ENCODE measurements at regions not wholly inside any gene's neighbourhood (a gene's known extent, or its start where the extent isn't known, plus 50 kb on each side); places are given as distances from the start of the nearest gene placed in this dataset.

DNA sequence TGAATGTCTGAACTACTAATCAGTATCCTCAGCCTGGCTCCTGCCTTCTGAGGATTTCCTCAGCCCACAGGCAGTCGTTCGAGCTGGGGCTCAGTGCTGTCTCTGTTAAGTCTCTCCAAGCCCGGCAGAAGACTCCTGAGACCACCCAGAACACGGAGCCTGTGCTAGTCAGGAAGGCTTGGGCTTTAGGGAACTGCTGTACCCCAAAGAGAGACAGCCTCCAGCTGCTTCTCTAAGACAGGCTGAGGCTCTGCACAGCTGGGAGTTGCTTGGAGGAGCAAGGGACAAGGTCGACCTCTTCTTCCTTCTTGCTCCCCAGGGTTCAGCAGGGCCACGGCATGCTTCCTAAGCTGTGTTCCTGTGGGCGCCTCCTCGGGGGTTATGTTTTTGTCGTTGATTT is 283.4 kb upstream of the MYT1L start:
- H3K9me3 ChIP-seq (ENCODE audit: insufficient read depth in 2 of 2, low read depth in 1 of 2, low read length in 1 of 2): peaks cover 0 to 2% of the 10 kb centered on the region in 2 experiments; a peak in 1 of 4 replicates
- no peak overlapping the region for H3K14ac ChIP-seq (ENCODE audit: insufficient read length)
- H3K23me2 ChIP-seq (ENCODE audit: low read depth, low read length): peaks cover 3% of the 10 kb centered on the region; the same call in 1 of the 2 replicates
- H2BK5ac ChIP-seq (ENCODE audit: low read depth, low read length): no peak overlapping the region
- H4K91ac ChIP-seq (replicated peaks; ENCODE audit: insufficient read length, low read length): no peak overlapping the region
- no peak overlapping the region for H3K27ac ChIP-seq (ENCODE audit: low read depth, low read length)
- no peak for DNase-seq (ENCODE audit: low read depth in 1 of 2, low spot score in 2 of 2)
- TF ChIP-seq CEBPB (IDR thresholded peaks at IDR 0.05; ENCODE audit: low read depth, low read length): no peak
- TF ChIP-seq POU5F1 (IDR thresholded peaks at IDR 0.05; ENCODE audit: low read depth, low read length): no peak
- TF ChIP-seq SP2 (IDR thresholded peaks at IDR 0.05; ENCODE audit: low read length): no peak
- TF ChIP-seq RFX5 (IDR thresholded peaks at IDR 0.05; ENCODE audit: borderline replicate concordance, low read depth, low read length): no peak
- TF ChIP-seq, protein P1, sequence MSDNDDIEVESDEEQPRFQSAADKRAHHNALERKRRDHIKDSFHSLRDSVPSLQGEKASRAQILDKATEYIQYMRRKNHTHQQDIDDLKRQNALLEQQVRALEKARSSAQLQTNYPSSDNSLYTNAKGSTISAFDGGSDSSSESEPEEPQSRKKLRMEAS (IDR thresholded peaks at IDR 0.05): no peak
- TF ChIP-seq YY1 (IDR thresholded peaks at IDR 0.05; ENCODE audit: low read depth, low read length): no peak
- TF ChIP-seq, protein P2, sequence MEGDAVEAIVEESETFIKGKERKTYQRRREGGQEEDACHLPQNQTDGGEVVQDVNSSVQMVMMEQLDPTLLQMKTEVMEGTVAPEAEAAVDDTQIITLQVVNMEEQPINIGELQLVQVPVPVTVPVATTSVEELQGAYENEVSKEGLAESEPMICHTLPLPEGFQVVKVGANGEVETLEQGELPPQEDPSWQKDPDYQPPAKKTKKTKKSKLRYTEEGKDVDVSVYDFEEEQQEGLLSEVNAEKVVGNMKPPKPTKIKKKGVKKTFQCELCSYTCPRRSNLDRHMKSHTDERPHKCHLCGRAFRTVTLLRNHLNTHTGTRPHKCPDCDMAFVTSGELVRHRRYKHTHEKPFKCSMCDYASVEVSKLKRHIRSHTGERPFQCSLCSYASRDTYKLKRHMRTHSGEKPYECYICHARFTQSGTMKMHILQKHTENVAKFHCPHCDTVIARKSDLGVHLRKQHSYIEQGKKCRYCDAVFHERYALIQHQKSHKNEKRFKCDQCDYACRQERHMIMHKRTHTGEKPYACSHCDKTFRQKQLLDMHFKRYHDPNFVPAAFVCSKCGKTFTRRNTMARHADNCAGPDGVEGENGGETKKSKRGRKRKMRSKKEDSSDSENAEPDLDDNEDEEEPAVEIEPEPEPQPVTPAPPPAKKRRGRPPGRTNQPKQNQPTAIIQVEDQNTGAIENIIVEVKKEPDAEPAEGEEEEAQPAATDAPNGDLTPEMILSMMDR (IDR thresholded peaks at IDR 0.05; ENCODE audit: control extremely low read depth in 1 of 3, insufficient read depth in 1 of 3, low read depth in 1 of 3, low read length in 3 of 3): no peak
- TF ChIP-seq SP1 (IDR thresholded peaks at IDR 0.05; ENCODE audit: low read depth, low read length): no peak
- no peak overlapping the region for H4K5ac ChIP-seq (ENCODE audit: insufficient read length, low read depth, low read length)
- 0 out of 2 replicates have a peak overlapping the region, but pooled peaks have one; percentile 38 for H4K8ac ChIP-seq (ENCODE audit: extremely low read depth, insufficient read depth, low read length)
- H2BK120ac ChIP-seq (replicated peaks; ENCODE audit: low read depth, low read length): no peak overlapping the region
- H2BK20ac ChIP-seq (ENCODE audit: low read length): no peak overlapping the region
- no peak overlapping the region for H3K56ac ChIP-seq (replicated peaks; ENCODE audit: insufficient read length, low read depth, low read length)
- H3K4ac ChIP-seq (replicated peaks; ENCODE audit: insufficient read length, low read depth, low read length): no peak overlapping the region
- H3K23ac ChIP-seq (ENCODE audit: insufficient read length): no peak overlapping the region
- no peak overlapping the region for H3K4me3 ChIP-seq (ENCODE audit: extremely low read depth in 1 of 4, insufficient read depth in 2 of 4, low read depth in 3 of 4, low read length in 4 of 4)
- H2BK12ac ChIP-seq (ENCODE audit: low read depth, low read length): no peak overlapping the region
- H2BK15ac ChIP-seq (ENCODE audit: low read length): no peak overlapping the region
- H4K20me1 ChIP-seq (replicated peaks in 1 of 2; ENCODE audit: control insufficient read depth in 1 of 2, insufficient read depth in 2 of 2, low read length in 2 of 2): no peaks in the 10 kb centered on the region
- CTCF ChIA-PET (ENCODE audit: partially characterized antibody): interaction anchor here (0.6 to 1.2 kb wide), 2 partner anchors 84 to 316 kb away, joined by 3 to 5 read pairs; no protein-coding TSS in a partner anchor
- H3K79me2 ChIP-seq (ENCODE audit: control insufficient read depth in 1 of 2, insufficient read depth in 2 of 2, low read length in 2 of 2): no peaks in the 10 kb centered on the region
- H3K9ac ChIP-seq (replicated peaks in 1 of 4; ENCODE audit: extremely low read depth in 1 of 4, low read depth in 3 of 4, low read length in 3 of 4): no peak overlapping the region
- 87% methylated on average over 8 of the region's 9 CpGs; no CpG with 5 or more reads in 1 of the 2 experiments for WGBS, 2 experiments (ENCODE audit: extremely low coverage in 1 of 2, insufficient coverage in 1 of 2, insufficient read length in 1 of 2, insufficient replicate concordance in 2 of 2, low coverage in 1 of 2, low lambda C conversion rate in 2 of 2, missing lambda C conversion rate in 1 of 2)
- no peak overlapping the region; a peak in 1 of 4 replicates for H3K4me2 ChIP-seq (ENCODE audit: insufficient read depth in 1 of 2, low read depth in 2 of 2, low read length in 2 of 2)
- POLR2A ChIA-PET (ENCODE audit: partially characterized antibody): no interaction called here
- H3K27me3 ChIP-seq (replicated peaks in 1 of 4; ENCODE audit: control insufficient read depth in 3 of 4, extremely low read depth in 1 of 4, insufficient read depth in 3 of 4, low read length in 3 of 4): peaks cover 0 to 3% (median 0%) of the 10 kb centered on the region in 4 experiments; a peak in 1 of 7 replicates
- no peak for FAIRE-seq
- no peak overlapping the region for H2AK5ac ChIP-seq (ENCODE audit: low read depth, low read length)
- H2AFZ ChIP-seq (ENCODE audit: low read length): no peak overlapping the region
- H3K18ac ChIP-seq (ENCODE audit: extremely low read depth, low read length): no peak overlapping the region
- H3K36me3 ChIP-seq (ENCODE audit: control insufficient read depth in 2 of 4, insufficient read depth in 4 of 4, low read length in 3 of 4): no peaks in the 10 kb centered on the region
- no peaks in the 10 kb centered on the region for H3K4me1 ChIP-seq (replicated peaks in 1 of 4; ENCODE audit: control insufficient read depth in 3 of 4, insufficient read depth in 4 of 4, low read length in 3 of 4)
- H3K79me1 ChIP-seq (ENCODE audit: low read depth, low read length): no peaks in the 10 kb centered on the region

Measured in H1 (cell line).